Gastrocnemius medialis (tissue), 4 donors: ENCODE measurements at regions not wholly inside any gene's neighbourhood (a gene's known extent, or its start where the extent isn't known, plus 50 kb on each side); places are given as distances from the start of the nearest gene placed in this dataset.

ENCODE experiments used
- ATAC-seq, 2 donors: fragments of 150-250 bp; one replicate each; pipeline ENCODE4 v1.9.1; 2016
- DNase-seq, 2 donors: peaks; one replicate each; pipeline ENCODE4 v3.0.0-alpha.2; 2019
- H3K27ac ChIP-seq, 4 donors: fragments of 200-600 bp; sonication (generic); 1 replicate in 1 of 4; 2 replicates in 3 of 4; pipeline ENCODE4 v1.5.1; 2016 to 2018; ENCODE audit warnings: mild to moderate bottlenecking in 2 of 4, moderate library complexity in 1 of 4
- H3K27me3 ChIP-seq, 3 donors: fragments of 200-600 bp; sonication (generic) in 2 of 3; 1 replicate in 1 of 3; 2 replicates in 2 of 3; pipeline versions ENCODE4 v1.5.1 to v1.6.0; 2016 to 2019; ENCODE audit warnings: mild to moderate bottlenecking in 1 of 3, moderate library complexity in 1 of 3
- H3K36me3 ChIP-seq, 2 donors: fragments of 200-600 bp; sonication (generic) in 1 of 2; one replicate each; pipeline ENCODE4 v1.5.1; 2017 to 2018
- H3K4me1 ChIP-seq, 2 donors: fragments of 200-600 bp; sonication (generic) in 1 of 2; one replicate each; pipeline ENCODE4 v1.5.1; 2016 to 2017; ENCODE audit warnings: mild to moderate bottlenecking in 2 of 2
- H3K4me3 ChIP-seq, 4 donors: fragments of 200-600 bp; sonication (generic) in 3 of 4; 1 replicate in 1 of 4; 2 replicates in 3 of 4; pipeline ENCODE4 v1.5.1; 2016 to 2019; ENCODE audit warnings: mild to moderate bottlenecking in 2 of 4
- H3K9me3 ChIP-seq, 3 donors: fragments of 200-600 bp; sonication (generic) in 2 of 3; 1 replicate in 1 of 3; 2 replicates in 2 of 3; pipeline ENCODE4 v1.5.1; 2016 to 2019
- CTCF ChIP-seq, 5 experiments: fragments of 450-650 bp in 3 of 5; fragments of 200-600 bp in 2 of 5; sonication (generic) in 2 of 5; IDR thresholded peaks in 4 of 5; conservative IDR thresholded peaks in 1 of 5; 1 replicate in 4 of 5; 2 replicates in 1 of 5; pipeline ENCODE4 v1.5.1; 2016 to 2019; ENCODE audit warnings: antibody characterized with exemption in 5 of 5, mild to moderate bottlenecking in 3 of 5, moderate library complexity in 3 of 5
- POLR2A ChIP-seq, 2 donors: fragments of 450-650 bp; IDR thresholded peaks; one replicate each; pipeline ENCODE4 v1.6.1; 2017; ENCODE audit warnings: antibody characterized with exemption in 2 of 2, mild to moderate bottlenecking in 2 of 2, moderate library complexity in 2 of 2
- in situ Hi-C, 4 donors: fragments of 200-750 bp; cut with MboI; loops; one replicate each; pipeline versions ENCODE4 v1.15.0 to v1.8.0; 2017; ENCODE audit warnings: low sequenced_read_pairs in 4 of 4
- intact Hi-C: fragments of 100-400 bp; cut with DNase I; formaldehyde crosslinking; loops from one replicate; pipeline ENCODE4 v1.15.1; 2023; ENCODE audit warnings: low total_unique reads

- Histone ChIP-seq H3K27me3 (no peaks in the 10 kb centered on the region), H3K27ac (no peak overlapping the region), H3K4me1 (no peaks in the 10 kb centered on the region), H3K4me3 (no peak overlapping the region), H3K36me3 (no peaks in the 10 kb centered on the region), H3K9me3 (no peaks in the 10 kb centered on the region)
- TF ChIP-seq POLR2A (IDR thresholded peaks at IDR 0.05), result no peak
- TF ChIP-seq CTCF (IDR thresholded peaks at IDR 0.05 in 4 of 5, conservative IDR thresholded peaks at IDR 0.05 in 1 of 5), result no peak
- in situ Hi-C loops, result no loop called here
- ATAC-seq (no peak), DNase-seq (no peak)
- intact Hi-C loops, result no loop called here
Observed at GRCh38 chr4:58983887-58984286, 1873.7 kb upstream of the IGFBP7 start.

GRCh38 chr4:59002148-59002547 is 1892.0 kb upstream of the IGFBP7 start:
- no peak for DNase-seq
- Histone ChIP-seq H3K36me3 (no peaks in the 10 kb centered on the region), H3K4me3 (no peak overlapping the region), H3K27ac (no peak overlapping the region), H3K27me3 (no peaks in the 10 kb centered on the region), H3K4me1 (no peaks in the 10 kb centered on the region), H3K9me3 (no peaks in the 10 kb centered on the region)
- TF ChIP-seq POLR2A (IDR thresholded peaks at IDR 0.05) (no peak), CTCF (IDR thresholded peaks at IDR 0.05 in 4 of 5, conservative IDR thresholded peaks at IDR 0.05 in 1 of 5) (no peak)
- intact Hi-C loops, result no loop called here
- ATAC-seq, result no peak
- in situ Hi-C loops, result no loop called here

- Histone ChIP-seq H3K36me3 (no peaks in the 10 kb centered on the region), H3K27me3 (no peaks in the 10 kb centered on the region), H3K4me3 (no peak overlapping the region), H3K27ac (no peak overlapping the region), H3K9me3 (no peaks in the 10 kb centered on the region), H3K4me1 (no peaks in the 10 kb centered on the region)
- in situ Hi-C loops (no loop called here), intact Hi-C loops (no loop called here)
- DNase-seq, result no peak
- TF ChIP-seq POLR2A (IDR thresholded peaks at IDR 0.05) (no peak), CTCF (IDR thresholded peaks at IDR 0.05 in 4 of 5, conservative IDR thresholded peaks at IDR 0.05 in 1 of 5) (no peak)
- no peak for ATAC-seq
Observed at GRCh38 chr4:59024257-59024656, 1914.1 kb upstream of the IGFBP7 start.

- intact Hi-C loops, result no loop called here
- H3K27me3 ChIP-seq, result no peaks in the 10 kb centered on the region
Observed at GRCh38 chr4:59037812-59038211, 1927.6 kb upstream of the IGFBP7 start.

More at GRCh38 chr4:59037812-59038211, 1927.6 kb upstream of the IGFBP7 start:
- Histone ChIP-seq H3K27ac (no peak overlapping the region), H3K4me1 (no peaks in the 10 kb centered on the region), H3K36me3 (no peaks in the 10 kb centered on the region), H3K4me3 (no peak overlapping the region), H3K9me3 (no peaks in the 10 kb centered on the region)
- ATAC-seq (no peak), DNase-seq (no peak)
- in situ Hi-C loops, result no loop called here
- TF ChIP-seq POLR2A (IDR thresholded peaks at IDR 0.05) (no peak), CTCF (IDR thresholded peaks at IDR 0.05 in 4 of 5, conservative IDR thresholded peaks at IDR 0.05 in 1 of 5) (no peak)
